HK-2 (cell line): ENCODE measurements at regions not wholly inside any gene's neighbourhood (a gene's known extent, or its start where the extent isn't known, plus 50 kb on each side); places are given as distances from the start of the nearest gene placed in this dataset.
A peak's percentile ranks its signal among the peaks of the same experiment; 100 is the strongest.
"Not testable (repeated sequence)": the region's sequence is repeated elsewhere in the genome, so short reads cannot be mapped to it uniquely, and the experiment has no call there.

Experiments
- DNase-seq: peaks from one replicate; pipeline ENCODE4 v3.0.0-alpha.2; 2018; ENCODE audit not compliant: unreplicated experiment

DNA sequence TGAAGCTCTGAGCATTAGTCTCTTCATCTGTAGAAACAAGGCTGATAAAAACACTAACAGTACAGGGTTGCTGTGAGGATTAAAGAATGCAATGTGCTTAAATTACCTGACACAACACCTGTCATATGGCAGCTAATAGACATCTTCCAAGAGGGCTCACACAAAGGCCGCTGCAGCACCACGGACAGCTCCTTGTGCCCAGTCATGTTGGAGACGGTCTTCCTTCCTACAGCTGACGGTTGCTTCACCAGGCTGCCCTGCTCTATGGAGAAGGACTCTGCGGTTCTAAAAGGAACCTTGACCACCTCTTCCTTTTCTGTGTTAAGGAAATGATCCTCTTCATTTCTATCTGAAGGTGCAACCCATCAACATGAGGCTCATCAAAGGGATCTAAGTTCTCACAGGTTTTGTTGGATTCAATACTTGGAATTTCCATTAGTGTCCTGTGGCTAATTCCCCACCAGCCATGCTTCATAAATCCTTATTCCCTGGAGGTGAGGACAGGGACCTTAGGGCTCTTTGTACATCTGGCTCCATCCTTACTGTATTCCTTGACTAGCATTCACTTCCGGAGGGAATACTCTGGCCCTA lies 138.9 kb upstream of the CES5A start:
- DNase-seq, result peak; percentile 32

GRCh38 chr16:56012482-56012811 lies 137.3 kb upstream of the CES5A start:
- no peak for DNase-seq

DNA sequence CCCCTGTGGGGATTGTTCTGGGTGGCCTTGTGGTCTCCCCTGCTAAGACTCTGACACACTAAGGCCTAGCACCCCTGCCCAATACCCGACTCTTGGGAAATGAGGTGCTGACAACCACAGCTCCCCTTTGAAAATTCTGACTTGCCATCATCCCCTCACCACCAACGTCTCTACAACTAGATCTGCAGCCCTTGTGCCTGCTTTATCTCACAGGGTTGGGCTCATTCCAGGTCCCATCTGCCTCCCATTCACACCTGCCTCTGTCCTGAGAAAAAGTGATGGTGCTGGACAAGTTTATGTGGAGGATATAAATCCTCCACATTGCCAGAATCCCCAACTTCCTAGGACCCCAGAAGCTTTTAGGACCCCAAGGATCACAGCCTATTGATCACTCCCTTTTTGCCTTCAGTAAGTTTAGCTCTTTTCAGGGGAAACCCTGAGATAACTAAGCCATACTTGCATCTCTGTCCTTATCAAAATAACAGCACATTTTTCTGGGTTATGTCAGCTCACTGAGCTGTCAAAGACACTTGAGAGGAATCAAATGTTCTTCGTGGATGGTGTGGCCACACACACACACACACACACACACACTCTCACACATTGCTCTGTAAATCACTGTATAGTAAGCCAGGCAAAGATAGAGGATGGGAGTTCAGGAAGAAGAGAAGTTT lies 136.8 kb upstream of the CES5A start:
- no peak for DNase-seq

GRCh38 chr16:56005958-56006357 lies 130.8 kb upstream of the CES5A start:
- DNase-seq, result no peak

DNA sequence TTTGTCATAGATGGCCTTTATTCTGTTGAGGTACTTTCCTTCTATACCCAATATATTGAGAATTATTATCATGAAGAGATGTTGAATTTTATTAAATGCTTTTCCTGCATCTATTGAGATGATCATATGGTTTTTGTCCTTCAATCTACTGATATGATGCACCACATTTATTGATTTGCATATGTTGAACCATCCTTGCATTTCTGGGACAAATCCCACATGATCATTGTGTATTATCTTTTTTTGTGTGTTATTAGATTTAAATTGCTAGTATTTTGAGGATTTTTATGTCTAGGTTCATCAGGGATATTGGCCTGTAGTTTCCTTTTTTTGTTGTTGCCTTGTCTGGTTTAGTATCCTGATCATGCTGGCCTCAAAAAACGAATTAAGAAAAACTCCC lies 124.5 kb upstream of the CES5A start:
- DNase-seq, result no peak

DNA sequence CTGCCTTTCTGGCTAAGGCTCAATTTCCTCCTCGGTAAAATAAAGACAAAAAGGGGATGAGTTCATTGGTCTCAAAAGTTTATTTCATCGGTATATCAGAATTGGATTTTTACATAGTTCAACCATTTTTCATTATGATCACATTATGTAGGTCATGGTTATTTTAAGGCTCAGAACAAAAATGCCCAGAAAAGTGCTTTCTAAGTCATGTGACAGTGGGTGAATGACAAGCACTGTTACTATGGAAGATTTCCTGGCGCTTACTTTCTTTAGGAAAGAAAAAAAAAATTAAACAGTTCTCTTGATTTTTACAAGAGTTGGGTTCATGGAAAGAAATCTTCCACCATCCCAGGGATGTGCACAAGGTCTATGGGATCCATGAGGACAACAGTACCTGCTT lies 117.9 kb upstream of the CES5A start:
- no peak for DNase-seq

DNA sequence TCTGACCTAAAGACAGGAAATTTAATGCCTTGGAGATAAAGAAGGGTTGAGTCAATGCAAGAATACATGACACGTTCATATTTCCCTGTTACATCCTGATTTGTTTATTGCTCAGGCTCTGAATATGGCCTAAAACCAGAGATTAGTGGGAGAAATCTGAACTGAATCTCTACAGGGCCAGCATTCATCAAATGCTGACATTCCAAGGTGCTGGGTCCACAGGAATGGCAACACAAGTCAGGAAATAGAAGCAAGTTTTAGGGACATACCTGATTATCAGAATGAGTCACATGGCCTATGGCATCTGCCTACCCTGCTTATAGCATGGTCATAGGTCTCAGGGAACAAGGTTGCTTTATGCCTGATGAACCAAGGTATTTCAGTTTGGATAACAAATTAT lies 117.4 kb upstream of the CES5A start:
- no peak for DNase-seq

DNA sequence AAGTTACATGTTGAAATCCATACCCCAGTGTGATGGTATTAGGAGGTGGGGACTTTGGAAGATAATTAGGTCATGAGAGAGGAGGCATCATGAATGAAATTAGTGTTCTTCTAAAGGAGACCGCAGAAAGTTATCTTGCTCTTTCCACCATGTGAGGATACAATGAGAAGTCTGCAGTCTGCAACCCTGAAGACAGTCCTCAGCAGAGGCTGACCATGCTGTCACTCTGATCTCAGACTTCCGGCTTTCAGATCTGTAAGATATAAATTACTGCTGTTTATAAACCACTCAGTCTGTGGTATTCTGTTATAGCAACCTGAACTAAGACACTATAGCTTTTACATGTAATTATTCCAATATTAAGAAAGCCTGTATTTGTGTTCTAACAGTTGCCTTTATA lies 116.7 kb upstream of the CES5A start:
- no peak for DNase-seq

- no peak for DNase-seq
These were observed 114.4 kb upstream of the CES5A start for GRCh38 chr16:55989569-55989907.

GRCh38 chr16:55988850-55989568 lies 113.8 kb upstream of the CES5A start:
- not testable (repeated sequence) for DNase-seq

GRCh38 chr16:55988013-55988412 lies 112.8 kb upstream of the CES5A start:
- no peak for DNase-seq

GRCh38 chr16:55982597-55982996 lies 107.4 kb upstream of the CES5A start:
- no peak for DNase-seq

DNA sequence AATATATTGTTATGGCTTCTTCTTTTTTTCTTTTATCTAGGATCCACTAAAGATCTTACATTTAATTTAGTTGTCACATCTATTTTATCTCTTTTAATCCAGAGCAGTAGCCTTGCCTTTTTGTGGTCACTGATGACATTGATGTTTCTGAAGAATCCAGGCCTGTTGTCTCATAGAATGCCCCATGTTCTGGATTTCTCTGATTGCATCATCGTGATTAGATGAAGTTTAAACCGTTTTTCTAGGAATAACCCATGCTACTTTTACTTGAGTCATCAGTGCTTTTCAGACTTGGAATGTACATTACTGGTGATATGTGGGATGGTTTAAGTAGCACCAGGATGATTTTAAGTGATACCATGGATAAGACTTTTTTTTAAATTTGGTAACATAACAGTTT lies 106.4 kb upstream of the CES5A start:
- DNase-seq, result no peak

GRCh38 chr16:55976815-55977214 lies 101.6 kb upstream of the CES5A start:
- DNase-seq, result no peak

DNA sequence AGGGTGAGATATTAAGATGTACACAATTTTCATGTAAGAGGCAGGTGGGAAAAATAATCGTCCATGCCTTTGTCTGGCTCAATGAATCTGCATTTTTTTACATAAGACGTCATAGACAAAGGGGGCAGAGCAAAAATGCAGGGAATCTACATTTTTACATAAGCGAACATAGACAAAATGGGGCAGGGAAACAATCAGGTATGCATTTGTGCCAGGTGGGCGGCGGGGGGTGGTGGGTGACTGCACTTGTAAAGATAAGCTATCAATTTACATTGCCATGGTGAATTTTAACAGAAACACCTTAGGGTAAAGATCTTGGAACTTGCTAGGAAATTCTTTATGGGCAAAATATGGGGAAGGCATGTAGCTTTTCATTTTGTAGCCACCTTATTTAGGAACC lies 96.3 kb upstream of the CES5A start:
- DNase-seq, result no peak

DNA sequence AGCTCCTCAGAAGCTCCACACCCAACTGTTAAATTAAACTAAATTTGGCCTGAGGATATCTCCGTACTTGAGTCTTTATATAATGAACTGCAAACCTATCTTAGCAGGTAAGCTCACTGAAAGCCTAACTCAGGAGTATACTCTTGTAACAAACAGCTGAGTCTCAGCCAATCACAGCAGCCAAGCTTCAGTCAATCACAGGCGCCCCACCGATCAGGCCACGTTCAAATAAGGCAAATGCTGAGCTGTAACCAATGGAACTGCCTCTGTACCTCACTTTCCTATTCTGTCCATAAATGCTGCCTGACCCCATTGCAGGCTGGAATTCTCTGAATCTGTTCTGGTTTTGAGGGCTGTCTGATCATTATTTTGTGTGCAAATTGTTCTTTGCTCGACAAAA lies 93.0 kb upstream of the CES5A start:
- DNase-seq, result no peak

- DNase-seq, result no peak
These were observed 89.8 kb upstream of the CES5A start for GRCh38 chr16:55964923-55965475.

GRCh38 chr16:55955845-55956244 lies 80.7 kb upstream of the CES5A start:
- DNase-seq, result no peak

DNA sequence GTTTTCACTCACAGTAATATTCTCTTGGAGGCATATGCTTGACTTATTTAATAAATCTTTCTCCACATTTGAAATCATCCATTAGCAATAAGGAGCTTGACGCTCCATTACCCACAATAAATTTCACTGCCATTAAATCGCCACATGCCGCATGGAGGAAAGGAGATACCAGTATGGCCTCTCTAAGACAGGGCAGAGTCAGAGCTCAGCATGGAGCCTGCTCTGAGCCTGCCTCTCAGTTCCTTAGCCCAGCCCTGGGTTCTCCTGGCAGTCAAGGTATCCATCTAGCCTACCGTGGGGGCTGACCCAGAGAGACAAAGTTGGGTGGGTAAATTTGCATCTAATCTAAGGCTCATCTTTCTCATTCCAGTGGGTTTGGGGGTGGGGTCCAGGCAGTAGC lies 80.3 kb upstream of the CES5A start:
- DNase-seq, result no peak

GRCh38 chr16:55954906-55955305 lies 79.7 kb upstream of the CES5A start:
- no peak for DNase-seq

- no peak for DNase-seq
These were observed 74.3 kb upstream of the CES5A start for GRCh38 chr16:55949518-55949917.

DNA sequence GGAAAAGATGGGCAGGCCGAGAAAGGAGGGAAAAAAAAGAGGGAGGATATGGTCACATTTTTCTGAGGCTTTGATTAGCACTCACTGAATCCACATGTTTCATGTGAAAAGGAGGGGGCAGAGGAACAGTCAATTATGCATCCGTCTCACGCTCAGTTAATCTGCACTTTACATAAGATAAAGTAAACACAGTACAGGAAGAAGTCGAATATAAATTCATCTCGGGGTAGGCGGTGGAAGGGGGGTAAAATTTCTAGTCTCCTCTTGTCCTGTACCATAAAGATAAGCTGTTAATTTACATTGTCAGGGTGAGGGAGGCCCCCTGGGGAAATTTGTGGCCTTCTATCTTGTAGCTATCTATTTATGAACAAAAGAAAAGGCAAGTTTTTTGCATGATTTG lies 73.1 kb upstream of the CES5A start:
- DNase-seq, result no peak

DNA sequence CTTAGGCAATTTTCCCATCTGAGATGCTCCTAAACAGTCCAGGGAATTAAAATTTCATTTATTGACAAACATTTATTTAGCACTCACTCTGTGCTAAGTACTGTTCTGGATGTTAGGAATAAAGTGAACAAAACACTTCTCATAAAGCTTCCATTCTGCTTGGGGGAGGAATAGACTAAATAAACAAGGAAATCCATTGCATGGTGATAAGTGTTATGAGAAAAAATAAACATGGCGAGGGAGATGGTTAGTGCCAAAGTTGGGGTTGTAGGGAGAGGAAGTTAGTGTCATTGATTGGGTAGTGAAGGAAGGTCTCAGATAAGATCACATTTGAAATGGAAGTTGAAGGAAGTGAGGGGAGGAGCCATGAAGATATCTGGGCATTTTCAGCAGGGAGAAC lies 72.2 kb upstream of the CES5A start:
- DNase-seq, result no peak
